HG03095 (cell line): ENCODE measurements at regions not wholly inside any gene's neighbourhood (a gene's known extent, or its start where the extent isn't known, plus 50 kb on each side); places are given as distances from the start of the nearest gene placed in this dataset.

Source experiments
- ATAC-seq: cut with Tn5 transposase; IDR thresholded peaks from one replicate; pipeline ENCODE4 v1.9.1; 2021; ENCODE audit warnings: moderate library complexity; ENCODE audit not compliant: unreplicated experiment

DNA sequence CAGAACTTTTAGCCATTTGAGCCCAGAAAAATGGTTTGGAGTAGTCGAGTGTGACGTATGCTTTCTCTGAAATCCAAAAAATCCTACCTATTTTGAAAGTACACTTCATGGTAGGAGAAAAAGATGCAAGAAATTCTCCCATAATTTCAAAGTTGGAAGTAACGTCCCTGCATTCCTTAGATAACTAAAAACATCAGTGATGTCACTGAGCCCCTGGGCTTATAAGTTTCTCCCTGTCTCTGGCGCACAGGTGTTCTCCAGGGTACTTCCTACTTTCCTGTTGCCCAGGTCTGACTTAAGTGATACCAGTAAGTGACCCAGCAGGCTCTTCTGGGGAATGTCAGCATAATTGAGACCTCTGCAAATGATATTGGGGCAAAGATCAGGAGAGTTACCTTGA, 90.5 kb upstream of the WDR1 start:
- no peak for ATAC-seq

GRCh38 chr4:10205223-10205622, 88.6 kb upstream of the WDR1 start:
- no peak for ATAC-seq

DNA sequence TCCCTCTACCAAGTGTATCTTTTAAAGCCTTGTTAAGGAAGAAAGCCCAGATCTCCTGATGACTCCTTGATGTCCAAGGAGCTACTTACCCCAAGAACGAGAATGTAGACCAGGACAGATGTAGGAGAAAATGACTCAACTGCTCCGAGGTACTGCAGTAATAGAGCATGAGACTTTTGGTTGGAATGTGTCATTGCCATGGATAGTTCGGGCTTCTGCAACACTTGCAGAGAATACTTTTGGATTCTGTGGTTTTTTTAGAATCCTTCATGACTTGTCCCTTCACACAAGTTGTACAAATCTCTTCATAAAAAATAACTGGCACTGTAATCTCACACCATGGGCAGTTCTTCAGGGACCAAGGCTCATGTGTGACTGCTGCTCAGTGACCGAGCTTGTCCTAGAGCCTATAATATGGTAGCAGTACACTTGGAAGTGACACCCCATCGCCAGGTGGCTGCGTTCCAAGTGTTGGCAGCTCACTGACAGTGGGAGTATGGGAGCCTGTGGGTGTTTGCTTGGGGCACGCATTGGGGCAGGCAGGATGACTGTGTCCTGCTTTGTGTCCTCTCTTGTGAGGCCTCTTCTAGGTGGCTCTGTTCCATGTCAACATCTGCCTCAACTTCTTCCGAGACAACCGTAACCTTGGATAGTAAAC, 87.9 kb upstream of the WDR1 start:
- no peak for ATAC-seq

DNA sequence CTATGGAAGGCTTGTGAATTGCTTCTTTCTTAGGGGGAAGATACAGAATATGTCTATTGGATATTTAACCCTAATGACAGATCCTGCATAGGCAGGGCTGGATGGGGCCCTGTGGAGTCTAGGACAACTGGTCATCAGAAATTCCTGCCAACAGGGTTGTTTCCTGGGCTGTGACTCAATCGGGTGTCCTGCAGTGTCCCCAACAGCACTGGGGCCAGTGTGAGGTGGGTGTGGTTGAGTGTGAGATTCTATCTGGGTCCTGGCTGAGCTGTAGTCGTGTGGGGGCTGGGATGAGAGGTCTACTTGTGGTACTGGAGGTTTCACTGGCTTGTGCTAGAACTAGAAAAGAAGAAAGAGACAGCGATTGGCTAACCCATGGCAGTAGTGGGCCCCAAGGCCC, 87.3 kb upstream of the WDR1 start:
- no peak for ATAC-seq

- no peak for ATAC-seq
Observed at GRCh38 chr4:10201381-10202223, 85.0 kb upstream of the WDR1 start.

DNA sequence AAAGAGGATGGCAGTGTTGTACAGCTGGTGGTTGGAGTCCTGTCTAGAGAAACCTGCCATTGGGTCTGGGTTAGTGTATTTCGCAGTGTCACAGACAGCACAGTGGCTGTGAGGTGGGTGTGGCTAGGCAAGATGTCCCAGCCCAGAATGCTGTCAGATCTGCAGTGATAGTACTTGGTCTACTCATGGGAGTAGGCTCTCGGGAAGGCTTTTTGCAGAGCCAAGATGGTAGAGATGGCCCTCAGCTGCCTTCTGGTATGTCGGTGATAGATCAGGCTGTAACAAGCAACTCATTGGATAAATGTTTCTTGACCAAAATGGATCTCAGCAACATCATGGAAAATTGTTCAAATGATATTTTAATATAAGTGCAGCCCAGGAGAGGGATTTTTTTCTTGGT, 84.3 kb upstream of the WDR1 start:
- no peak for ATAC-seq

DNA sequence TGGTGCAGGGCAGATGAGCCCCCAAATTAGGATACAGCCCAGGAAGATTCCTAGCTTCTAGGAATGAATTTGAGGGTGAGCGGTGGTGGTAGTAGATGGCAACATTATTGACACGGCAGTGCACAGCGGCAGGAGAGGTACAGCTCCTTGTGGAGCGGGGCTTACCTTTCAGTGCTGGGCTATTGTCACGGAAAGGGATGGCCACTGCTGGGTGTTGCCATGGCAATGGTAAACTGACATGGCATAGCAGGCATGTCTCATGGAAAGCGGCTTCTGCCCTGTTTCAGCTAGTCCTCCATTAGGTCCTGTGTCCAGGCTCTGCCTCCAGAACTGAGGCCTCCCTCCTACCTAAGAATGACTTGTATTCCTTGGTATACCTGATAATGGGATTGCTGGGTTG, 81.8 kb upstream of the WDR1 start:
- no peak for ATAC-seq

DNA sequence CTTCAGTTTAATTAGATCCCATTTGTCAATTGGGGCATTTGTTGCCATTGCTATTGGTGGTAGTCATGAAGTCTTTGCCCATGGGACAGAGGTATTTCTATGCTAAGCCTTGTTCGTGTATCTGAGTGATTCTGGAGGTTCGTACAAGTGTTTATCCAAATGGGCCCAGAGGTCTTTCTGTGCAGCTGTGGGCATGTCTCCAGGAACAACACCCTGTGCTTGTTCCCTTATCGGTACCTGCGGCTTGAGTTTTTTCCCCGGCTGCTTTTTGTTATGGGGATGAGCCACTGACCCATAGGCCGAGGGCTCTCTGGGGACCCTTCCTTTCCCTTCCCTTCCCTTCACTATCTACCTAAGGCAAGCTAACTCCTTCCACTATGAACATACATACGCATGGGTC, 81.4 kb upstream of the WDR1 start:
- ATAC-seq: no peak

- ATAC-seq: no peak
Observed at GRCh38 chr4:10196191-10196590, 79.6 kb upstream of the WDR1 start.

DNA sequence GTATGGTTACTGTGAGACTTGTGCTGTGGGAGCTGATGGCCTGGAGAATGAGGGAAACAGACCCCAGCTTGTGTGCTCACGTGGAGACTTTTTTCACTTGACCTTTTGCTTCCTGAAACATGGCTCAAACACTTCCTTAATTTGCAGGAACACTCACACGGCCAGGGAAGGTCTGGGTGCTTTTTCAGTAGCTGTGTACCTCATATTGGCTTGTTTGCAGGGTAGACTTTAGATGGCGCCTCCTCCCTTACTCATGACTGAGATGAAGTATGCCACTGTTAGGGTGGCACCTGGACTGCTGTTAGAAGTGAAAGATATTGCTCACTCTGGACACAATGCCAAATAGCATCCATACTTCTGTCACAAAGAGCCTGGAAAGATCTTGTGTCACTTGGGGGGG, 75.7 kb upstream of the WDR1 start:
- ATAC-seq: no peak

DNA sequence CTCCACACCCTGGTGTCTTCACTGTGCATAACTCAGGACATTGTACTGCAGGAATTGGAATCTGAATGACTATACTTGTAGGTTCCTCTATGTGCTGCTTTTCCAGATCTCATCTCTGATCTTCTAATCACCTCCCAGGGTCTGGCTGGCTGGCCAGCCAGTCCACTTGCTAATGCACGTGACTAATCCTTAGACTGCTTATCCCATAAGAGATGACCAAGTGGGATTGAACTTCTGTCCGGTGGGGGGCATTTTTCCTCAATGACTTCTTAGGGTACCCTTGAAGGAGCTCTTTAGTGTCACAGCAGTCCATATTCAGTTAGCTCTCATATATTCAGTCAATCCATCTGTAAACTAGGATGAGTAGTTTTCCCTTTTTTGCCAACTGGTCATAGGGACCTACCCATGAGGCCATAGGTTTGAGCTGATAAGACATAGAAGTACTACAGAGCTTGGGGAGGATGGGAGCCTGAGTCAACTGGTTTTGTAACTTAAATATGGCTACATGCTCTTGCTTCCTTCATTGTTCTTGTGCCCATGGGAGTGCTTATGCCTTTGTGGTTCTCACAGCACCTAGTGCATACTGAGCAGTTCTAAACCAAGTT, 71.9 kb upstream of the WDR1 start:
- no peak for ATAC-seq

- ATAC-seq: no peak
Observed at GRCh38 chr4:10186228-10187214, 69.9 kb upstream of the WDR1 start.

- ATAC-seq: no peak
Observed at GRCh38 chr4:10185518-10186227, 69.1 kb upstream of the WDR1 start.

DNA sequence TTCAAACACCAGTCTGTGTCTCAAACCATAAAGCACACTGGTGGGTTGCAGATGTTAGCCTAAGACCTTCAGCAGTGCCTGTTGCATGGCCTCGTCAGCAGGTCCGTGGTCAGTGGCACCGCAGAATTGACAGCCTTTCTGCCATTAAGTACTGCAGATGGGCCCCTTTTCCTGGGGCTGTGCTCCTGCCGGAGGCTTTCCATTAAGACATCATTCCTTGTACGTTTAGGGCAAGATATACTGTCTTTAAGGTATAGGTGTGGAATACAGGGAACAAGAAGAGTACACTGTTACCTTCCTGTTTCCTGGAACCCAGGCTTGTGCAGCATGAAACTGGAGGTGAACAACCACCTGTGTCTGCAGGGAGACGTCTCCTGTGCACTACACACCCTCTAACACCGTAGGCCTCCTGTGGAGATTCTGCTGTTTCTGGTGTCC, 67.9 kb upstream of the WDR1 start:
- no peak for ATAC-seq

- no peak for ATAC-seq
Observed at GRCh38 chr4:10184041-10184440, 67.4 kb upstream of the WDR1 start.

DNA sequence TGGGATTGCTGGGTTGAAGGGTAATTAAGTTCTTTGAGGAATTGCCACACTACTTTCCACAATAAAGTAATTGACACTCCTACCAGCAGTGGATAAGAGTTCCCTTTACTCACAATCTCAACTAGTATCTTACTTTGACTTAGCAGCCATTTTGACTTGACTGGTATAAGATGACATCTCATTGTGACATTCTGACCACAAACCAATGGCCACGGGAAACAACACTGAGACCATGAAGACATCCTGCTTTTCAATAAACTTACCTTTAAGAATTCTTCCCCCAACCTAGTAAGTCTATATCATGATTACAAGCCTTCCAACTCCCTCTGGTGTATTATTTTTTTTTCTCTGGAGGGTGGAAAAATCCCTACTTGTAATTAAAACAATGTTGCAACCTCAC, 66.9 kb upstream of the WDR1 start:
- no peak for ATAC-seq

- no peak for ATAC-seq
Observed at GRCh38 chr4:10182446-10183424, 66.1 kb upstream of the WDR1 start.

GRCh38 chr4:10181745-10182445, 65.3 kb upstream of the WDR1 start:
- ATAC-seq: no peak
